Spleen (tissue), 7 donors: ENCODE measurements at regions not wholly inside any gene's neighbourhood (a gene's known extent, or its start where the extent isn't known, plus 50 kb on each side); places are given as distances from the start of the nearest gene placed in this dataset.

Experiments
- POLR2A ChIP-seq, 3 donors: fragments of 450-650 bp; IDR thresholded peaks; one replicate each; pipeline ENCODE4 v1.5.1; 2017; ENCODE audit warnings: antibody characterized with exemption in 3 of 3, mild to moderate bottlenecking in 1 of 3
- POLR2AphosphoS5 ChIP-seq, 3 donors: sonication (generic); formaldehyde crosslinking; IDR thresholded peaks; one replicate each; pipeline ENCODE4 v1.5.1; 2017; ENCODE audit warnings: antibody characterized with exemption in 3 of 3
- TF ChIP-seq, protein P1 (sequence below), 11 experiments: fragments of 200-600 bp in 7 of 11; fragments of 450-650 bp in 4 of 11; sonication (generic) in 4 of 11; IDR thresholded peaks in 8 of 11; conservative IDR thresholded peaks in 3 of 11; 1 replicate in 7 of 11; 2 replicates in 4 of 11; pipeline versions ENCODE4 v1.4.0 to v1.8.0; 2016 to 2021; ENCODE audit warnings: antibody characterized with exemption in 11 of 11, inconsistent platforms in 4 of 11, mild to moderate bottlenecking in 1 of 11
- donor health status: DM: no; HTN: no; CAD: no; lungs with moderate emphysema.
- donor health status: DM: no; HTN: no; CAD: no.
- donor health status: DM: no; HTN: no; CAD: no.

DNA sequence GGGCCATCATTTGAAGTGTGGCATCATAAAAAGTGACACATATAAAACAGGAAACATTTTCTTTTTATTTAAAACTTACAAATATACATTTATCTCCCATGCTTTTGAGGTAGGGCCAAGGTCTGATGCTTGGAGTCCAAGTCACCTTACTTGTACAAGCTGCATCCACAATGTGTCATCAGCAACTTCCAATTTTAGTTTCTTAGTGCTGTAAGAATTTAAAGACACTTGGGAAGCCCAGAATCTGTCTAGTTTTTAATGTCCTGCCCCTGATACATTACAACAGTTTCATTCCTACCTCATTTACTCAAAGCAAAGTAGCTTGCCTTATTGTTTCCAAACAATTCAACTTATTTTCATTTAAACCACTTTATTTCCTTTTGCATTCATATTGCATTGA lies 297.7 kb downstream of the MTX2 start:
- TF ChIP-seq, protein P1, sequence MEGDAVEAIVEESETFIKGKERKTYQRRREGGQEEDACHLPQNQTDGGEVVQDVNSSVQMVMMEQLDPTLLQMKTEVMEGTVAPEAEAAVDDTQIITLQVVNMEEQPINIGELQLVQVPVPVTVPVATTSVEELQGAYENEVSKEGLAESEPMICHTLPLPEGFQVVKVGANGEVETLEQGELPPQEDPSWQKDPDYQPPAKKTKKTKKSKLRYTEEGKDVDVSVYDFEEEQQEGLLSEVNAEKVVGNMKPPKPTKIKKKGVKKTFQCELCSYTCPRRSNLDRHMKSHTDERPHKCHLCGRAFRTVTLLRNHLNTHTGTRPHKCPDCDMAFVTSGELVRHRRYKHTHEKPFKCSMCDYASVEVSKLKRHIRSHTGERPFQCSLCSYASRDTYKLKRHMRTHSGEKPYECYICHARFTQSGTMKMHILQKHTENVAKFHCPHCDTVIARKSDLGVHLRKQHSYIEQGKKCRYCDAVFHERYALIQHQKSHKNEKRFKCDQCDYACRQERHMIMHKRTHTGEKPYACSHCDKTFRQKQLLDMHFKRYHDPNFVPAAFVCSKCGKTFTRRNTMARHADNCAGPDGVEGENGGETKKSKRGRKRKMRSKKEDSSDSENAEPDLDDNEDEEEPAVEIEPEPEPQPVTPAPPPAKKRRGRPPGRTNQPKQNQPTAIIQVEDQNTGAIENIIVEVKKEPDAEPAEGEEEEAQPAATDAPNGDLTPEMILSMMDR (IDR thresholded peaks at IDR 0.05 in 8 of 11, conservative IDR thresholded peaks at IDR 0.05 in 3 of 11) = no peak
- TF ChIP-seq POLR2AphosphoS5 (IDR thresholded peaks at IDR 0.05) (no peak), POLR2A (IDR thresholded peaks at IDR 0.05) (no peak)
